GM23248 (cell line): ENCODE measurements at regions not wholly inside any gene's neighbourhood (a gene's known extent, or its start where the extent isn't known, plus 50 kb on each side); places are given as distances from the start of the nearest gene placed in this dataset.

Source experiments
- EZH2 ChIP-seq: fragments of 200-600 bp; sonication (generic); IDR thresholded peaks from 2 replicates; pipeline ENCODE4 v1.6.1; 2018; ENCODE audit warnings: antibody characterized with exemption, mild to moderate bottlenecking; ENCODE audit not compliant: insufficient read depth, poor library complexity, severe bottlenecking
- EZH2phosphoT487 ChIP-seq: fragments of 200-600 bp; sonication (generic); IDR thresholded peaks from 2 replicates; pipeline ENCODE4 v1.6.1; 2018; ENCODE audit warnings: antibody characterized with exemption, moderate library complexity, mild to moderate bottlenecking, low read depth; ENCODE audit not compliant: insufficient read depth

DNA sequence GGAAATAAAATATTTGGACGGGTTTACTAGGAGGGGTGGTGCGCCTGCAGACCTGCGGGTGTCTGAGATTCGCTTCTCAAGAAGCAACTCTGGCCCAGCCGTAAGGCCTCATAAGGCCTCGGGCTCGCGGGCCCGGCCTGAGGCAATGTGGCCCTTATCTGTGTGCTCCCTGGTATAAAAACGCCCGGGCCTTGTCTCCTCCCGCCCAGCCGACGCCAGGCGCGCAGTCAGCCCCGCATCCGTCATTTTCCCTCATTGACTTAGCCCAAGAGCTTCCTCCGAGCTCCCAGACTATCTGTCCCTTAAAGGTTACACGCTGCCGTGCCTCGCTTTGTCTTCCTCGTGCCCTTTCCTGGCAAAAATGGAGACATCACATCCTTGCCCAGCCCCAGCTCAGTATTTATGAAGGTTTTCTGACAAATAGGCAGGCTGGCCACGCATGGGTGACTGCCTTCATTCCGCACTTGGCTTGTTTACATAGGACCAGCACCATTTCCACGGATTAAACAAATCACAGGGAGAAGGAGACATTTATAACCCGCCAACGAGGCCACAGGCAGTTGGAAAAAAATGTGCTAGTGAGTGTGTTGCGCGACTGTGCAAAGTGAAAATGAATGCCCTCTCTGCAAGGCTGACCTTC lies 74.5 kb upstream of the TBCA start:
- TF ChIP-seq EZH2phosphoT487 (no peak), EZH2 (no peak)
